SK-N-SH (cell line): ENCODE measurements at regions not wholly inside any gene's neighbourhood (a gene's known extent, or its start where the extent isn't known, plus 50 kb on each side); places are given as distances from the start of the nearest gene placed in this dataset.

Experiments used
- CTCF ChIA-PET: fragments of 300-600, 350-600 bp; formaldehyde crosslinking; extraction: SDS; loops from one replicate; lab custom pipeline; 2021; lab: Yijun Ruan, JAX
- POLR2A ChIA-PET: fragments of 350-600 bp; sonication (Branson Sonifier 250); formaldehyde crosslinking; extraction: SDS; loops from one replicate; lab custom pipeline; 2020; ENCODE audit warnings: antibody characterized with exemption, inconsistent platforms; lab: Yijun Ruan, JAX
- DNase-seq: peaks from one replicate; pipeline ENCODE4 v3.0.0; 2012
- H2AFZ ChIP-seq: fragments of 200-600 bp; sonication (generic); 2 replicates; pipeline ENCODE4 v1.8.1; 2016; ENCODE audit warnings: antibody characterized with exemption, mild to moderate bottlenecking, low read depth
- H3F3A ChIP-seq: fragments of 200-600 bp; sonication (generic); replicated peaks from 2 replicates; pipeline ENCODE3; 2016; ENCODE audit warnings: antibody characterized with exemption, mild to moderate bottlenecking; ENCODE audit not compliant: insufficient read depth
- H3K27ac ChIP-seq, 2 experiments: fragments of 200-500 bp in 1 of 2; fragments of 200-600 bp in 1 of 2; sonication (Bioruptor generic) in 1 of 2; sonication (generic), shearing (Covaris generic) in 1 of 2; 2 replicates each; pipeline versions ENCODE4 v1.5.1 to v1.6.1; 2014 to 2016; ENCODE audit warnings: low read depth in 2 of 2, inconsistent platforms in 1 of 2, low read length in 1 of 2, mild to moderate bottlenecking in 1 of 2, mixed read lengths in 1 of 2
- H3K27me3 ChIP-seq: fragments of 200-600 bp; sonication (generic), shearing (Covaris generic); 2 replicates; pipeline ENCODE4 v1.6.1; 2016; ENCODE audit warnings: mixed run types; ENCODE audit not compliant: insufficient read depth
- H3K36me3 ChIP-seq, 2 experiments: fragments of 200-500 bp in 1 of 2; fragments of 200-600 bp in 1 of 2; sonication (Bioruptor generic) in 1 of 2; sonication (generic) in 1 of 2; replicated peaks in 1 of 2; 2 replicates each; pipeline versions ENCODE3 to v1.5.1; 2014 to 2016; ENCODE audit warnings: low read length in 1 of 2, mild to moderate bottlenecking in 1 of 2; ENCODE audit not compliant: insufficient read depth in 2 of 2, control insufficient read depth in 1 of 2
- H3K4me1 ChIP-seq, 2 experiments: fragments of 200-500 bp in 1 of 2; fragments of 200-600 bp in 1 of 2; sonication (Bioruptor generic) in 1 of 2; sonication (generic), shearing (Covaris generic) in 1 of 2; 2 replicates each; pipeline versions ENCODE4 v1.5.1 to v1.6.1; 2014 to 2016; ENCODE audit warnings: low read depth in 1 of 2, low read length in 1 of 2, mixed run types in 1 of 2; ENCODE audit not compliant: insufficient read depth in 2 of 2, control insufficient read depth in 1 of 2
- H3K4me2 ChIP-seq: fragments of 200-600 bp; sonication (generic), shearing (Covaris generic); 2 replicates; pipeline ENCODE4 v1.6.1; 2017; ENCODE audit warnings: mixed run types
- H3K4me3 ChIP-seq, 2 experiments: fragments of 200-500 bp in 1 of 2; fragments of 200-600 bp in 1 of 2; sonication (Bioruptor generic) in 1 of 2; sonication (generic), shearing (Covaris generic) in 1 of 2; 2 replicates each; pipeline versions ENCODE4 v1.5.1 to v1.8.1; 2014 to 2016; ENCODE audit warnings: low read depth in 2 of 2, inconsistent platforms in 1 of 2, low read length in 1 of 2, mild to moderate bottlenecking in 1 of 2, mixed read lengths in 1 of 2, moderate library complexity in 1 of 2
- H3K79me2 ChIP-seq: fragments of 200-600 bp; sonication (generic); 2 replicates; pipeline ENCODE4 v1.8.1; 2017; ENCODE audit warnings: mild to moderate bottlenecking; ENCODE audit not compliant: insufficient read depth
- H3K9ac ChIP-seq: fragments of 200-600 bp; sonication (generic); 2 replicates; pipeline ENCODE4 v1.6.1; 2017; ENCODE audit warnings: mixed run types
- H3K9me2 ChIP-seq: fragments of 200-600 bp; sonication (generic); 2 replicates; pipeline ENCODE4 v1.6.1; 2017; ENCODE audit warnings: mixed run types
- H3K9me3 ChIP-seq: fragments of 200-600 bp; sonication (generic); 2 replicates; pipeline ENCODE4 v1.6.1; 2017; ENCODE audit warnings: mixed run types, mild to moderate bottlenecking, moderate library complexity
- H4K20me1 ChIP-seq: fragments of 200-600 bp; sonication (generic); 2 replicates; pipeline ENCODE4 v1.6.1; 2017; ENCODE audit warnings: mild to moderate bottlenecking, mixed run types; ENCODE audit not compliant: insufficient read depth
- CTCF ChIP-seq: fragments of 200-600 bp; sonication (generic); IDR thresholded peaks from 2 replicates; pipeline ENCODE4 v1.6.1; 2017; ENCODE audit warnings: antibody characterized with exemption, mild to moderate bottlenecking, moderate library complexity
- ELF1 ChIP-seq: IDR thresholded peaks from 2 replicates; pipeline ENCODE4 v1.4.0; 2012
- FOSL2 ChIP-seq: IDR thresholded peaks from 2 replicates; pipeline ENCODE4 v1.4.0; 2012; ENCODE audit warnings: low read depth, mild to moderate bottlenecking, moderate library complexity, borderline replicate concordance
- GABPA ChIP-seq: IDR thresholded peaks from 2 replicates; pipeline ENCODE4 v1.4.0; 2012; ENCODE audit warnings: low read depth, mild to moderate bottlenecking
- GATA2 ChIP-seq: sonication (generic); formaldehyde crosslinking; IDR thresholded peaks from 2 replicates; pipeline ENCODE4 v1.5.0; 2020; ENCODE audit warnings: mild to moderate bottlenecking, missing genetic modification reagents
- IRF3 ChIP-seq: fragments of 150-350 bp; IDR thresholded peaks from 2 replicates; pipeline ENCODE4 v1.6.1; 2016; ENCODE audit warnings: mild to moderate bottlenecking, low read depth, low read length
- JUND ChIP-seq: IDR thresholded peaks from 2 replicates; pipeline ENCODE4 v1.4.0; 2012
- MEF2A ChIP-seq: IDR thresholded peaks from 2 replicates; pipeline ENCODE4 v1.4.0; 2012; ENCODE audit warnings: low read depth, borderline replicate concordance
- NFIC ChIP-seq: IDR thresholded peaks from 2 replicates; pipeline ENCODE4 v1.4.0; 2012; ENCODE audit warnings: borderline replicate concordance
- PBX3 ChIP-seq: IDR thresholded peaks from 2 replicates; pipeline ENCODE4; 2012
- POLR2AphosphoS5 ChIP-seq: IDR thresholded peaks from 2 replicates; pipeline ENCODE4 v1.6.1; 2012; ENCODE audit warnings: low read depth, low read length
- RAD21 ChIP-seq: IDR thresholded peaks from 2 replicates; pipeline ENCODE4 v1.6.1; 2012; ENCODE audit warnings: mild to moderate bottlenecking, low read length
- RFX5 ChIP-seq: IDR thresholded peaks from 2 replicates; pipeline ENCODE4 v1.6.1; 2012; ENCODE audit warnings: mild to moderate bottlenecking, improper control_type of control experiment, low read length
- RXRA ChIP-seq: IDR thresholded peaks from 2 replicates; pipeline ENCODE4 v1.4.0; 2012; ENCODE audit warnings: low read depth, mild to moderate bottlenecking, borderline replicate concordance
- TAF1 ChIP-seq: IDR thresholded peaks from 2 replicates; pipeline ENCODE4 v1.6.1; 2012; ENCODE audit warnings: low read depth, mild to moderate bottlenecking, low read length, moderate library complexity, borderline replicate concordance
- TCF12 ChIP-seq: IDR thresholded peaks from 2 replicates; pipeline ENCODE4 v1.4.0; 2012
- USF2 ChIP-seq: fragments of 150-350 bp; IDR thresholded peaks from 2 replicates; pipeline ENCODE4 v1.6.1; 2017; ENCODE audit warnings: antibody characterized with exemption, low read length, low read depth, borderline replicate concordance
- YY1 ChIP-seq: IDR thresholded peaks from 2 replicates; pipeline ENCODE4 v1.4.0; 2012; ENCODE audit warnings: low read depth, mild to moderate bottlenecking
- ZBTB33 ChIP-seq: IDR thresholded peaks from 2 replicates; pipeline ENCODE4 v1.4.0; 2012; ENCODE audit warnings: low read depth, borderline replicate concordance
- WGBS: methylation state at CpG from one replicate; pipeline ENCODE4 v1.1.6; 2017; ENCODE audit warnings: low lambda C conversion rate; 5-methylcytosine and 5-hydroxymethylcytosine counted together

GRCh38 chr5:20959347-20959746 lies 971.3 kb upstream of the CDH18 start:
- Histone ChIP-seq H3K36me3 (no peaks in the 10 kb centered on the region), H3K79me2 (no peaks in the 10 kb centered on the region), H3K4me1 (no peaks in the 10 kb centered on the region), H3F3A (no peaks in the 10 kb centered on the region), H4K20me1 (no peaks in the 10 kb centered on the region), H3K4me2 (no peak overlapping the region), H3K27me3 (no peaks in the 10 kb centered on the region), H2AFZ (no peak overlapping the region), H3K9ac (no peak overlapping the region), H3K4me3 (no peak overlapping the region), H3K27ac (no peak overlapping the region), H3K9me2 (no peaks in the 10 kb centered on the region), H3K9me3 (no peaks in the 10 kb centered on the region)
- DNase-seq = no peak
- WGBS = 21% methylated on average over 1 of the region's 1 CpG
- no peak for TF ChIP-seq POLR2AphosphoS5
- TF ChIP-seq MEF2A = no peak
- TF ChIP-seq IRF3 = no peak
- TF ChIP-seq TAF1 = no peak
- TF ChIP-seq GABPA = no peak
- no peak for TF ChIP-seq ELF1
- no peak for TF ChIP-seq TCF12
- no peak for TF ChIP-seq RFX5
- no peak for TF ChIP-seq GATA2
- no peak for TF ChIP-seq PBX3
- no peak for TF ChIP-seq USF2
- no peak for TF ChIP-seq JUND
- TF ChIP-seq FOSL2 = no peak
- TF ChIP-seq YY1 = no peak
- TF ChIP-seq CTCF = no peak
- no peak for TF ChIP-seq RXRA
- no peak for TF ChIP-seq ZBTB33
- no peak for TF ChIP-seq RAD21
- no peak for TF ChIP-seq NFIC
- CTCF ChIA-PET = no interaction called here
- POLR2A ChIA-PET = no interaction called here
